ENCODE measurements at regions not wholly inside any gene's neighbourhood (a gene's known extent, or its start where the extent isn't known, plus 50 kb on each side); places are given as distances from the start of the nearest gene placed in this dataset.

DNA sequence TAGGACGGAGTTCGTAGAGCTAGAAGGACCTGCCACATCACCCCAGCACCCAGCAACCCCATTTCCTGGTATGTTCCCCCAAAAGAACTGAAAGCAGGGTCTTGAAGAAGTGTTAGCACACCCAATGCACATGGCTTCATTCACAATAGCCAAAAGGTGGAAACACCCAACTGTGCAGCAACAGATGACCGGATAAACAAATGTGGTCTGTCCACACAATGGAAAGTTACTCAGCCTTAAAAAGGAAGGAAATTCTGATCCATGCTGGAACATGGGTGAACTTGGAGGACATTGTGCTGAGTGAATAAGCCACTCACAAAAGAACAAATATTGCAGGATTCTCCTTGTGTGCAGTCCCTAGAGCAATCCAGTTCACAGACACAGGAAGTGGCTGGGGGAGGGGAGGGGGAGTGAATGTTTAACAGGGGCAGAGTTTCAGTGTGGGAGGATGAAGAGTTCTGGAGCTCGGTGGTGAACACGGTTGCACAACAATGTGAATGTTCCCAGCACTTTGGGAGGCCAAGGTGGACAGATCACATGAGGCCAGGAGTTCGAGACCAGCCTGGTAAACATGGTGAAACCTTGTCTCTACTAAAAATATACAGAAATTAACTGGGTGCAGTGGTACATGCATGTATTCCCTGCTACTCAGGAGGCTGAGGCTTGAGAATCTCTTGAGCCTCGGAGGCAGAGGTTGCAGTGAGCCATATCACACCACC lies 157.5 kb downstream of the NUP210 start:
- TF ChIP-seq POLR2A (IDR thresholded peaks at IDR 0.05; ENCODE audit: low read depth, low read length): no peak
- no peak for TF ChIP-seq POLR2AphosphoS5 (IDR thresholded peaks at IDR 0.05; ENCODE audit: low read depth, low read length)
